ENCODE measurements at regions not wholly inside any gene's neighbourhood (a gene's known extent, or its start where the extent isn't known, plus 50 kb on each side); places are given as distances from the start of the nearest gene placed in this dataset.

- Histone ChIP-seq H3K9me3 (no peaks in the 10 kb centered on the region), H3K27me3 (no peaks in the 10 kb centered on the region), H3K4me1 (peaks cover 20% of the 10 kb centered on the region), H3K4me2 (peak overlapping the region; percentile 20), H3K27ac (no peak overlapping the region), H4K20me1 (no peaks in the 10 kb centered on the region), H3K9ac (no peak overlapping the region), H3K36me3 (no peaks in the 10 kb centered on the region), H3K4me3 (no peak overlapping the region)
- no peak for TF ChIP-seq Cebpa-rat (IDR thresholded peaks at IDR 0.05)
Observed at GRCh38 chr13:76331943-76332712, 554.1 kb downstream of the KCTD12 start.

GRCh38 chr13:76330761-76331160, 555.4 kb downstream of the KCTD12 start:
- Histone ChIP-seq H3K4me2 (no peak overlapping the region), H3K27ac (no peak overlapping the region), H3K36me3 (no peaks in the 10 kb centered on the region), H3K4me1 (peaks cover 20% of the 10 kb centered on the region), H3K9ac (no peak overlapping the region), H3K9me3 (no peaks in the 10 kb centered on the region), H3K4me3 (no peak overlapping the region), H4K20me1 (no peaks in the 10 kb centered on the region), H3K27me3 (no peaks in the 10 kb centered on the region)
- TF ChIP-seq Cebpa-rat (IDR thresholded peaks at IDR 0.05): no peak

- TF ChIP-seq Cebpa-rat (IDR thresholded peaks at IDR 0.05): no peak
- H3K4me3 ChIP-seq: no peak overlapping the region
Observed at GRCh38 chr13:76329866-76330580, 556.2 kb downstream of the KCTD12 start.

GRCh38 chr13:76329004-76329403, 557.2 kb downstream of the KCTD12 start:
- Histone ChIP-seq H3K4me2 (no peak overlapping the region), H3K27ac (no peak overlapping the region), H3K4me1 (peaks cover 20% of the 10 kb centered on the region), H3K27me3 (no peaks in the 10 kb centered on the region), H3K9me3 (no peaks in the 10 kb centered on the region), H3K9ac (no peak overlapping the region), H3K4me3 (no peak overlapping the region), H4K20me1 (no peaks in the 10 kb centered on the region), H3K36me3 (no peaks in the 10 kb centered on the region)
- no peak for TF ChIP-seq Cebpa-rat (IDR thresholded peaks at IDR 0.05)

More at GRCh38 chr13:76329866-76330580, 556.2 kb downstream of the KCTD12 start:
- Histone ChIP-seq H4K20me1 (no peaks in the 10 kb centered on the region), H3K36me3 (no peaks in the 10 kb centered on the region), H3K27ac (no peak overlapping the region), H3K4me1 (peaks cover 20% of the 10 kb centered on the region), H3K27me3 (no peaks in the 10 kb centered on the region), H3K9me3 (no peaks in the 10 kb centered on the region), H3K9ac (no peak overlapping the region), H3K4me2 (no peak overlapping the region)

GRCh38 chr13:76326343-76326742, 559.9 kb downstream of the KCTD12 start:
- H3K4me3 ChIP-seq: no peak overlapping the region
- H3K36me3 ChIP-seq: no peaks in the 10 kb centered on the region
- no peak overlapping the region for H3K27ac ChIP-seq
- no peak overlapping the region for H3K9ac ChIP-seq
- no peaks in the 10 kb centered on the region for H3K9me3 ChIP-seq
- H3K27me3 ChIP-seq: no peaks in the 10 kb centered on the region
- no peak for TF ChIP-seq Cebpa-rat (IDR thresholded peaks at IDR 0.05)
- H3K4me1 ChIP-seq: peaks cover under 1% of the 10 kb centered on the region; the same call in 1 of the 2 replicates
- H4K20me1 ChIP-seq: no peaks in the 10 kb centered on the region
- H3K4me2 ChIP-seq: no peak overlapping the region

GRCh38 chr13:76319921-76320320, 566.3 kb downstream of the KCTD12 start:
- H3K36me3 ChIP-seq: no peaks in the 10 kb centered on the region
- no peak overlapping the region for H3K4me2 ChIP-seq
- H4K20me1 ChIP-seq: no peaks in the 10 kb centered on the region
- H3K9me3 ChIP-seq: no peaks in the 10 kb centered on the region
- no peak overlapping the region for H3K27ac ChIP-seq
- H3K4me1 ChIP-seq: no peaks in the 10 kb centered on the region
- no peak for TF ChIP-seq Cebpa-rat (IDR thresholded peaks at IDR 0.05)
- H3K4me3 ChIP-seq: no peak overlapping the region
- no peaks in the 10 kb centered on the region for H3K27me3 ChIP-seq
- no peak overlapping the region for H3K9ac ChIP-seq

- no peaks in the 10 kb centered on the region for H3K36me3 ChIP-seq
- H4K20me1 ChIP-seq: no peaks in the 10 kb centered on the region
- no peak overlapping the region for H3K4me2 ChIP-seq
- no peak for TF ChIP-seq Cebpa-rat (IDR thresholded peaks at IDR 0.05)
- no peak overlapping the region for H3K27ac ChIP-seq
- H3K27me3 ChIP-seq: no peaks in the 10 kb centered on the region
- H3K4me1 ChIP-seq: no peaks in the 10 kb centered on the region
- H3K4me3 ChIP-seq: no peak overlapping the region
- H3K9ac ChIP-seq: no peak overlapping the region
- no peaks in the 10 kb centered on the region for H3K9me3 ChIP-seq
Observed at GRCh38 chr13:76316998-76317527, 569.1 kb downstream of the KCTD12 start.

- Histone ChIP-seq H3K4me2 (no peak overlapping the region), H3K9me3 (no peaks in the 10 kb centered on the region), H4K20me1 (no peaks in the 10 kb centered on the region), H3K36me3 (no peaks in the 10 kb centered on the region), H3K4me1 (no peaks in the 10 kb centered on the region), H3K4me3 (no peak overlapping the region), H3K9ac (no peak overlapping the region), H3K27me3 (no peaks in the 10 kb centered on the region), H3K27ac (no peak overlapping the region)
- TF ChIP-seq Cebpa-rat (IDR thresholded peaks at IDR 0.05): no peak
Observed at GRCh38 chr13:76314495-76314894, 571.7 kb downstream of the KCTD12 start.

GRCh38 chr13:76307142-76307541, 579.1 kb downstream of the KCTD12 start:
- no peak overlapping the region for H3K27ac ChIP-seq
- H3K4me1 ChIP-seq: no peaks in the 10 kb centered on the region
- H3K36me3 ChIP-seq: no peaks in the 10 kb centered on the region
- no peak overlapping the region for H3K4me3 ChIP-seq
- H3K9ac ChIP-seq: no peak overlapping the region
- no peak for TF ChIP-seq Cebpa-rat (IDR thresholded peaks at IDR 0.05)
- no peaks in the 10 kb centered on the region for H4K20me1 ChIP-seq
- H3K9me3 ChIP-seq: no peaks in the 10 kb centered on the region
- no peaks in the 10 kb centered on the region for H3K27me3 ChIP-seq
- no peak overlapping the region for H3K4me2 ChIP-seq

GRCh38 chr13:76300688-76301087, 585.5 kb downstream of the KCTD12 start:
- Histone ChIP-seq H4K20me1 (no peaks in the 10 kb centered on the region), H3K4me3 (no peak overlapping the region), H3K9ac (no peak overlapping the region), H3K36me3 (no peaks in the 10 kb centered on the region), H3K4me2 (no peak overlapping the region), H3K27ac (no peak overlapping the region), H3K4me1 (no peaks in the 10 kb centered on the region), H3K9me3 (no peaks in the 10 kb centered on the region), H3K27me3 (no peaks in the 10 kb centered on the region)
- TF ChIP-seq Cebpa-rat (IDR thresholded peaks at IDR 0.05): no peak

Measured in BLaER1 (cell line).